Psoas muscle (tissue), 7 donors: ENCODE measurements at regions not wholly inside any gene's neighbourhood (a gene's known extent, or its start where the extent isn't known, plus 50 kb on each side); places are given as distances from the start of the nearest gene placed in this dataset.

Experiments
- ATAC-seq, 4 donors: fragments of 200-7000 bp; cut with Tn5 transposase; one replicate each; pipeline ENCODE4 v1.9.1; 2020; ENCODE audit warnings: moderate library complexity in 3 of 4, mild to moderate bottlenecking in 2 of 4
- DNase-seq, 2 donors: peaks; one replicate each; pipeline ENCODE4 v3.0.0-alpha.2; 2020
- H3K27ac ChIP-seq: fragments of 200-600 bp; one replicate; pipeline ENCODE4 v1.8.0; 2022
- H3K27me3 ChIP-seq, 3 donors: fragments of 200-600 bp in 1 of 3; one replicate each; pipeline versions ENCODE4 v1.6.1 to v1.8.0; 2013 to 2022; ENCODE audit warnings: low read length in 2 of 3, mild to moderate bottlenecking in 2 of 3, moderate library complexity in 1 of 3; ENCODE audit not compliant: insufficient read depth in 3 of 3
- H3K36me3 ChIP-seq, 2 donors: fragments of 200-600 bp in 1 of 2; one replicate each; pipeline versions ENCODE4 v1.6.1 to v1.8.0; 2013 to 2022; ENCODE audit warnings: low read depth in 1 of 2, mild to moderate bottlenecking in 1 of 2, moderate library complexity in 1 of 2; ENCODE audit not compliant: insufficient read depth in 1 of 2
- H3K4me1 ChIP-seq: fragments of 200-600 bp; one replicate; pipeline ENCODE4 v1.8.0; 2022
- H3K4me3 ChIP-seq: fragments of 200-600 bp; one replicate; pipeline ENCODE4 v1.8.0; 2022; ENCODE audit warnings: mild to moderate bottlenecking
- H3K9me3 ChIP-seq: fragments of 200-600 bp; one replicate; pipeline ENCODE4 v1.8.0; 2022
- WGBS, 3 donors: extraction: QIAGEN DNeasy Blood & Tissue Kit; methylation state at CpG; one replicate each; pipeline versions ENCODE4 v1.1.6 to v1.1.7; 2013; 5-methylcytosine and 5-hydroxymethylcytosine counted together
- intact Hi-C, 2 donors: fragments of 100-400 bp; cut with DNase I; formaldehyde crosslinking; loops; one replicate each; pipeline versions ENCODE4 v1.11.0 to v1.14.2; 2022
- TF ChIP-seq, protein P1 (sequence below): fragments of 200-600 bp; IDR thresholded peaks from one replicate; pipeline ENCODE4 v1.8.0; 2022; ENCODE audit warnings: antibody characterized with exemption
- donor health status: healthy with polysubstance abuse.
- donor health status: DM: no; HTN: no; CAD: no; lungs with moderate emphysema.
- donor health status: Bipolar disorder and iron deficiency.
- donor health status: healthy.
- donor health status: DM: yes; HTN: yes; CAD: no.
- donor health status: DM: no; HTN: no; CAD: no.
- donor health status: DM: yes; HTN: yes; CAD: no.

DNA sequence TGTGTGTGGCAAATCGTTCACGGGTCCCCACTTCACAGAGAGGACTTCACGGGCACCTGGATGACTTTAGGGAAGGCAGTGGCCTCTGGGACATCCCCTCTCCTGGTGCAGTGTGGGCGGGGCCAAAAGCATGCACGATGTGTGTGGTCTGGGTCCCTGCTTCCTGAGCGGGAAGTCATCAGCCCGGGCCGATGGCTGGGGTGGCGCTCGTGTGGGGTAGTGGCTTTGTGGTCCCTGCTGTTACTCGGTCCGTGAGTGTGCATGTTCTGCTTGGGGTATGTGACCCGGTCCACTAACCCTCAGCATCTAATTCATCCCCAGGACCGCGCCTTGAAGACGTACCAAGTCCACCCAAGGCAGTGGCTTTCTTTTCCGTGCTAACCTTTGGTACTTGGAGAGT, 142.5 kb upstream of the RTL1 start:
- ATAC-seq (no peak), DNase-seq (peak in 1 of 2 donors; percentile 3)
- no peak overlapping the region for H3K27ac ChIP-seq
- H3K9me3 ChIP-seq, result no peaks in the 10 kb centered on the region
- no peaks in the 10 kb centered on the region for H3K27me3 ChIP-seq
- 84 to 86% (median 86%) methylated on average over 17 of the region's 17 CpGs for WGBS, 3 donors
- H3K4me1 ChIP-seq, result no peaks in the 10 kb centered on the region
- no peak overlapping the region for H3K4me3 ChIP-seq
- H3K36me3 ChIP-seq, result no peaks in the 10 kb centered on the region
- intact Hi-C loops, result no loop called here
- TF ChIP-seq, protein P1, sequence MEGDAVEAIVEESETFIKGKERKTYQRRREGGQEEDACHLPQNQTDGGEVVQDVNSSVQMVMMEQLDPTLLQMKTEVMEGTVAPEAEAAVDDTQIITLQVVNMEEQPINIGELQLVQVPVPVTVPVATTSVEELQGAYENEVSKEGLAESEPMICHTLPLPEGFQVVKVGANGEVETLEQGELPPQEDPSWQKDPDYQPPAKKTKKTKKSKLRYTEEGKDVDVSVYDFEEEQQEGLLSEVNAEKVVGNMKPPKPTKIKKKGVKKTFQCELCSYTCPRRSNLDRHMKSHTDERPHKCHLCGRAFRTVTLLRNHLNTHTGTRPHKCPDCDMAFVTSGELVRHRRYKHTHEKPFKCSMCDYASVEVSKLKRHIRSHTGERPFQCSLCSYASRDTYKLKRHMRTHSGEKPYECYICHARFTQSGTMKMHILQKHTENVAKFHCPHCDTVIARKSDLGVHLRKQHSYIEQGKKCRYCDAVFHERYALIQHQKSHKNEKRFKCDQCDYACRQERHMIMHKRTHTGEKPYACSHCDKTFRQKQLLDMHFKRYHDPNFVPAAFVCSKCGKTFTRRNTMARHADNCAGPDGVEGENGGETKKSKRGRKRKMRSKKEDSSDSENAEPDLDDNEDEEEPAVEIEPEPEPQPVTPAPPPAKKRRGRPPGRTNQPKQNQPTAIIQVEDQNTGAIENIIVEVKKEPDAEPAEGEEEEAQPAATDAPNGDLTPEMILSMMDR, result no peak

DNA sequence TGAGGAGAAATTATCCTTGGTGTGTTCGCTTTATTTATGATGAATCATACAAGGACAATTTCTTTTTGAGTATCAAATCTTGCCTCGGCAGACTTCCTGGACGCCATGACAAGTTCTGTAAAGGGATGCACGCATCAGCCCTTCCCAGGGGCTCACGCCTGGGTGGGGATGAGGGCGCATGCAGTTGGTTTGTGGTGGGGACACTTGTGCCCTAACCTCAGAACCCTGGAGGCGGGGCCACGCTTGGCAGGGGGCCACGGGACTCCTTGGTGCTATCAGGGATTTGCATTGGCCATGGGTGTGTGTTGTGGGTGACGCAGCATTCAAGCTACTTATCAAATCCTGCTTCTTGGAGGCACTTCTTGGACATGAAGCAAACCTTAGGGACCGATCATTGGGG, 143.8 kb upstream of the RTL1 start:
- intact Hi-C loops, result no loop called here
- WGBS, 3 donors, result 83 to 89% (median 87%) methylated on average over 11 of the region's 11 CpGs
- no peaks in the 10 kb centered on the region for H3K9me3 ChIP-seq
- no peaks in the 10 kb centered on the region for H3K4me1 ChIP-seq
- TF ChIP-seq, protein P1, result no peak
- ATAC-seq (no peak), DNase-seq (peak in 1 of 2 donors; percentile 15)
- no peak overlapping the region for H3K27ac ChIP-seq
- no peaks in the 10 kb centered on the region for H3K36me3 ChIP-seq
- H3K27me3 ChIP-seq, result no peaks in the 10 kb centered on the region
- H3K4me3 ChIP-seq, result no peak overlapping the region

DNA sequence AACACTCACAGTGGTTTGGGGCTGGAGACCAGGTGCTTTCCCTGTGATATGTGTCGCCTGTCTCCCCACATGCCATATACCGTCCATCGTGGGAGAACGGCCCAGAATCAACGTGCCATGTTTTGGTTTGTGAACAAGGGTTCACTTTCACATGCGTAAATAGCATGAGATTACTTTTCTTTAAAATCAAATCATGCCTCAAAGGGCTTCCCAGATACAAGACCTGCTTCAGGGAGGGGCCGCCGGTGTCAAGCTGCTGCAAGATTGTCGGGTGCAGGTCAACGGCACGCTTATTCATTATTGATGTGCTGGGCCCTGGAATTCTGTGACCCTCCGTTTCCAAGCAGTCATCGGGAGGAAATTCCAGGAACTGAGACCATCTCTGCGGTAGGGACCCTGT, 145.2 kb upstream of the RTL1 start:
- no peaks in the 10 kb centered on the region for H3K4me1 ChIP-seq
- WGBS, 3 donors, result 88 to 91% (median 90%) methylated on average over 14 of the region's 14 CpGs
- H3K36me3 ChIP-seq, result no peaks in the 10 kb centered on the region
- no peak overlapping the region for H3K27ac ChIP-seq
- ATAC-seq (no peak), DNase-seq (peak in 1 of 2 donors; percentile 3)
- no peaks in the 10 kb centered on the region for H3K27me3 ChIP-seq
- H3K4me3 ChIP-seq, result no peak overlapping the region
- intact Hi-C loops, result no loop called here
- no peaks in the 10 kb centered on the region for H3K9me3 ChIP-seq
- TF ChIP-seq, protein P1, result no peak

DNA sequence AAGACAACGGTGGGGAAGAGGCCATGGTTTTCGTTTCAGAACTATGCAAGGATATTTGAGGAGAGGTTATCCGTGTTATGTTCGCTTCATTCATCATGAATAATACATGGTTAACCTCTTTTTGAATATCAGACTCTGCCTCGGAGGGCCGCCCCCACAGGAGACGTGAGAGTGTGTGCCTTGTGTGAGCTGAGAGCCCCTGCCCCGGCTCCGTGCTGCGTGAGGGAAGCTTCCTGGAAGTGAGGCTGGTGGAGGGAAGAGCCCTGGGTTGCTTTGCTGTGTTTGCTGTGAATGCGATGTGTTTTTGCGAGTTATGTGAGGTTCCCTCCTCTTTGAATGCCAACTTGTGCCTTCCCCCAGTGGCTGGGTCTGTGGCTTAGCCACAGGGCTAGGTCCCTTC, 146.0 kb upstream of the RTL1 start:
- ATAC-seq (no peak), DNase-seq (peak in 1 of 2 donors; percentile 3)
- Histone ChIP-seq H3K27me3 (no peaks in the 10 kb centered on the region), H3K4me1 (no peaks in the 10 kb centered on the region), H3K27ac (no peak overlapping the region), H3K9me3 (no peaks in the 10 kb centered on the region), H3K36me3 (no peaks in the 10 kb centered on the region), H3K4me3 (no peak overlapping the region)
- 83 to 84% (median 83%) methylated on average over 12 of the region's 12 CpGs for WGBS, 3 donors
- intact Hi-C loops, result no loop called here
- TF ChIP-seq, protein P1, result no peak

DNA sequence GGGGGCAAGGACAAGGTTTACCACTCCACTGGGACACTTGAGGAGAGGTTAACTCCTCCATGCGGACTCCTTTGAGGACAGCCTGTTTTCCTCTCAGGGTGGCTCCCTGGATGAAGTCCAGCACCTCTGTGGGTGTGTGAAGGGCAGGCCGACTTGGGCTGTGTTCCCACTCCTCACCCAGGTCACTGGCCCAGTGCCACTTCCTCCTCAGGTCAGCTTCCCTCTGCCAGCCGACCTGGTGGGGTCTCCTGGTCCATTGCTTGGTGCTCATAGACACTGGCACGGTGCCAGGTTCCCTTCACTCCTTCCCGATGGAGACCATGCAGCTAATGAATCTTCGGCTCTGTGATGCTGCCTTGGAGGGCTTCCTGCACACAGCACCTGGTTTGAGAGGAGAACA, 146.4 kb upstream of the RTL1 start:
- Histone ChIP-seq H3K9me3 (no peaks in the 10 kb centered on the region), H3K4me1 (no peaks in the 10 kb centered on the region), H3K27ac (no peak overlapping the region), H3K36me3 (no peaks in the 10 kb centered on the region), H3K4me3 (no peak overlapping the region), H3K27me3 (no peaks in the 10 kb centered on the region)
- intact Hi-C loops, result no loop called here
- DNase-seq, result peak in 1 of 2 donors; percentile 7
- no peak for ATAC-seq
- TF ChIP-seq, protein P1, result no peak
- WGBS, 3 donors, result 65 to 72% (median 66%) methylated on average over 6 of the region's 6 CpGs
